ENCODE measurements at regions not wholly inside any gene's neighbourhood (a gene's known extent, or its start where the extent isn't known, plus 50 kb on each side); places are given as distances from the start of the nearest gene placed in this dataset.

DNA sequence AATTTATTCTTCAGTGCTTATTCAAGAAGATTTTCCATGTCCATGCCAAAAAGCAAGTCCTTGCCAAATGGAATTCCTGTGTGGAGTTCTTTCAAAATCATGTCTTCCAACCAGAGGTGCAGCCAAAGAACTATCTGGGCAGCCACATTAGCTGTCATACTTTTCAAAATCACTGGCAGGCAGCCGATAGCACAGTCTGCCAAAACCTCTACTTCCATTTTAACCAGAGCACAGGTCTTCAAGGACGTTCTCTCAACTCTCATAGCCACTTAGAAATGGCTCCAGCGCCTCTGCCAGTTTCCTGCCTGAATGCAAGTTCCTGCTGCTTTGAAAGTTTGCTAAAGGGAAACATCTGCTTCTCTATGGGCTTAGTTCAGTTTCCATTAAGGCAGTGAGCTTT, 975.7 kb upstream of the ADGRL4 start:
- Histone ChIP-seq H3K4me3 (ENCODE audit: insufficient read length, low read depth) (no peak overlapping the region), H3K9ac (ENCODE audit: insufficient read length, low read depth) (no peak overlapping the region), H3K36me3 (ENCODE audit: insufficient read depth, insufficient read length, low read length) (no peaks in the 10 kb centered on the region), H3K9me3 (ENCODE audit: insufficient read depth, low read length) (no peaks in the 10 kb centered on the region), H3K27me3 (ENCODE audit: insufficient read depth, insufficient read length) (no peaks in the 10 kb centered on the region), H3K4me1 (ENCODE audit: insufficient read depth, insufficient read length) (no peaks in the 10 kb centered on the region)
- TF ChIP-seq ZNF274 (IDR thresholded peaks at IDR 0.05; ENCODE audit: low read depth, low read length): no peak
- no peak for TF ChIP-seq YY1 (IDR thresholded peaks at IDR 0.05; ENCODE audit: insufficient read depth, insufficient read length)
- TF ChIP-seq SUZ12 (IDR thresholded peaks at IDR 0.05; ENCODE audit: extremely low read depth, insufficient read depth, insufficient read length): no peak
- no peak for DNase-seq (ENCODE audit: low read depth, low spot score)

DNA sequence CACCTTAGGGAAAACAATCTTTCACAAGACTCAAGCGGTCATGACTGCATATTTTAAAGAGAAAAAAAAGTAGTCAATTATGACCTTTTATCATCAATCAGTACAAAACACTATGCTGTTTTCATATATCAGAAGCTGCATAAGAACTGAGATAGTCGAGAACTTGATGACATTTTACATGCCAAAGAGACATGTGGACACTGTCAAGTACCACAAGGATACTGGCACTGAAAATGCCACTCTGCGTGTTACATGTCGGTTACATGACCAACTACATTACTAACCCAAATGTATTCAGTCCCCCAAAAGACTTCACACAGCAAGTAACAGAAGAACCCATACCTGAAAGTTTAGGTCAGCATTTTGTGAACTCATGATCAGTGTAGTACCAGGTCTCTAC, 975.0 kb upstream of the ADGRL4 start:
- Histone ChIP-seq H3K36me3 (ENCODE audit: insufficient read depth, insufficient read length, low read length) (no peaks in the 10 kb centered on the region), H3K4me3 (ENCODE audit: insufficient read length, low read depth) (no peak overlapping the region), H3K9me3 (ENCODE audit: insufficient read depth, low read length) (no peaks in the 10 kb centered on the region), H3K9ac (ENCODE audit: insufficient read length, low read depth) (no peak overlapping the region), H3K4me1 (ENCODE audit: insufficient read depth, insufficient read length) (no peaks in the 10 kb centered on the region), H3K27me3 (ENCODE audit: insufficient read depth, insufficient read length) (no peaks in the 10 kb centered on the region)
- TF ChIP-seq SUZ12 (IDR thresholded peaks at IDR 0.05; ENCODE audit: extremely low read depth, insufficient read depth, insufficient read length) (no peak), YY1 (IDR thresholded peaks at IDR 0.05; ENCODE audit: insufficient read depth, insufficient read length) (no peak), ZNF274 (IDR thresholded peaks at IDR 0.05; ENCODE audit: low read depth, low read length) (no peak)
- no peak for DNase-seq (ENCODE audit: low read depth, low spot score)

DNA sequence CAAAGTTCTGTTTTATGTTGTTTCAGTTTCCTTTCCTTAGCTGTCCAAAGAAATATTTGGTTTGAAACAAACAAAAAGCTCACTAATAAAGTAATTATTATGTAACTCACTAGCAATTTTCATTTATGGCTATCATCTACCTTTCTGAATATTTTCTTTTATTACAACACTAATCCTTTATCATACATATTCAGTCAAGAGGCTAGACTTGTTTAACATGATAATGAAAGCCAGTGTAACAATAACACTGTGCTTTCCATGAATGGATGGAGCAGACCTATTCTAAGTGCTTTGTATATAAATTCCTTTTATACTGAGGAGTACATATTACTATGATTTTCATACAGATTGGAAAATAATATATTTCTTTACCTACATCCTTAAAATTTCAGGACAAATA, 972.8 kb upstream of the ADGRL4 start:
- DNase-seq (ENCODE audit: low read depth, low spot score): no peak
- Histone ChIP-seq H3K4me3 (ENCODE audit: insufficient read length, low read depth) (no peak overlapping the region), H3K9ac (ENCODE audit: insufficient read length, low read depth) (no peak overlapping the region), H3K36me3 (ENCODE audit: insufficient read depth, insufficient read length, low read length) (no peaks in the 10 kb centered on the region), H3K9me3 (ENCODE audit: insufficient read depth, low read length) (no peaks in the 10 kb centered on the region), H3K27me3 (ENCODE audit: insufficient read depth, insufficient read length) (no peaks in the 10 kb centered on the region), H3K4me1 (ENCODE audit: insufficient read depth, insufficient read length) (no peaks in the 10 kb centered on the region)
- TF ChIP-seq ZNF274 (IDR thresholded peaks at IDR 0.05; ENCODE audit: low read depth, low read length): no peak
- no peak for TF ChIP-seq SUZ12 (IDR thresholded peaks at IDR 0.05; ENCODE audit: extremely low read depth, insufficient read depth, insufficient read length)
- no peak for TF ChIP-seq YY1 (IDR thresholded peaks at IDR 0.05; ENCODE audit: insufficient read depth, insufficient read length)

DNA sequence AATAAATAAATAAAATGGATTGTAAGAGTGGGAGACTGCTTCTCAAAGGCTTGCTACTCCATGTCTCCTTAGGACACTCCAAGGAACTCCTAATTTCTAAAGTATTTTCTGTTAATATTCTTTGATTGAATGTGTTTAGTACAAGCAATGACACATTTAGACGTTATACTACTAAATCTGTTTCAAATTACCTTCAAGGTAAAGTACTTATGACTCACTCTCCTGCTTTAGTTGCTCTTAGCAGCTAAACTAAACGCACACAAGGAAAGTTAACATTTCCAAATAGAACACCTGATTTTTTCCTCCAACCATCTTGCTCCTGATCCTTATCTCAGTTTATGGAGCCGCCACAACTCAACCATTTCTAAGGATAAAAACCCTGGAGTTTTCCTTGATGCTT, 969.8 kb upstream of the ADGRL4 start:
- Histone ChIP-seq H3K9me3 (ENCODE audit: insufficient read depth, low read length) (no peaks in the 10 kb centered on the region), H3K9ac (ENCODE audit: insufficient read length, low read depth) (no peak overlapping the region), H3K4me3 (ENCODE audit: insufficient read length, low read depth) (no peak overlapping the region), H3K27me3 (ENCODE audit: insufficient read depth, insufficient read length) (no peaks in the 10 kb centered on the region), H3K36me3 (ENCODE audit: insufficient read depth, insufficient read length, low read length) (no peaks in the 10 kb centered on the region), H3K4me1 (ENCODE audit: insufficient read depth, insufficient read length) (no peaks in the 10 kb centered on the region)
- no peak for TF ChIP-seq SUZ12 (IDR thresholded peaks at IDR 0.05; ENCODE audit: extremely low read depth, insufficient read depth, insufficient read length)
- no peak for TF ChIP-seq ZNF274 (IDR thresholded peaks at IDR 0.05; ENCODE audit: low read depth, low read length)
- no peak for TF ChIP-seq YY1 (IDR thresholded peaks at IDR 0.05; ENCODE audit: insufficient read depth, insufficient read length)
- no peak for DNase-seq (ENCODE audit: low read depth, low spot score)

DNA sequence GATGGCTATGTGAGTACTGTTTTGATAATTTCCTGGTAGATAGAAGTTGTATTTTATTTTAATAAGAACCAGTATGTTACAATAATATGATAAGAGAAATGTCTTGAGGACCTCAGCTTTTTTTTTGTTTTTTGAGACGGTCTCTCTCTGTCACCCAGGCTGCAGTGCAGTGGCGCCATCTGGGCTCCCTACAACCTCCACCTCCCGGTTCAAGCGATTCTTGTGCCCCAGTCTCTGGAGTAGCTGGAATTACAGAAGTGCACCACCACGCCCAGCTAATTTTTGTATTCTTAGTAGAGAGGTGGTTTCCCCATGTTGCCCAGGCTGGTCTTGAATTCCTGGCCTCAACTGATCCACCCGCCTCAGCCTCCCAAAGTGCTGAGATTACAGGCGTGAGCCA, 968.1 kb upstream of the ADGRL4 start:
- Histone ChIP-seq H3K9me3 (ENCODE audit: insufficient read depth, low read length) (no peaks in the 10 kb centered on the region), H3K36me3 (ENCODE audit: insufficient read depth, insufficient read length, low read length) (no peaks in the 10 kb centered on the region), H3K4me1 (ENCODE audit: insufficient read depth, insufficient read length) (no peaks in the 10 kb centered on the region), H3K9ac (ENCODE audit: insufficient read length, low read depth) (no peak overlapping the region), H3K27me3 (ENCODE audit: insufficient read depth, insufficient read length) (no peaks in the 10 kb centered on the region), H3K4me3 (ENCODE audit: insufficient read length, low read depth) (no peak overlapping the region)
- TF ChIP-seq YY1 (IDR thresholded peaks at IDR 0.05; ENCODE audit: insufficient read depth, insufficient read length): no peak
- no peak for TF ChIP-seq SUZ12 (IDR thresholded peaks at IDR 0.05; ENCODE audit: extremely low read depth, insufficient read depth, insufficient read length)
- no peak for TF ChIP-seq ZNF274 (IDR thresholded peaks at IDR 0.05; ENCODE audit: low read depth, low read length)
- DNase-seq (ENCODE audit: low read depth, low spot score): no peak

DNA sequence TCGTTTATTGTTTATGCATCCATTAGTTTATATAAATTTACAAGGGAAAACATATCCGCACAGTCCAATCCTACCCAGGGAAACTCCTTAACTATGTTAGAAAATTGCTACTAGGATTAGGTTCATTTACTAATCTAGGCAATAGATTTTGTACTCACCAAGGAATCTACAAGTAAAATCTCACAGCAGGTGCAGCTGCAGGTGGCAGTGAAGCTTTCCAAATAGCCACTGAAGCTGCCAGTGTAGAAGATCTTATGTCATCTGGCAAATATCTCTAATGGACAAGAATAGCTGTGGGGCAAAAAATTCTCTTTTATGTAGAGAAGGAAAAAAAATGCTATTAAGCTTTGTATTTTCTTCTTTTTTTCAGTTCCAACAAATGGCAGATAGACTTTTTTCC, 963.4 kb upstream of the ADGRL4 start:
- H3K9ac ChIP-seq (ENCODE audit: insufficient read length, low read depth): no peak overlapping the region
- no peaks in the 10 kb centered on the region for H3K36me3 ChIP-seq (ENCODE audit: insufficient read depth, insufficient read length, low read length)
- no peaks in the 10 kb centered on the region for H3K4me1 ChIP-seq (ENCODE audit: insufficient read depth, insufficient read length)
- TF ChIP-seq YY1 (IDR thresholded peaks at IDR 0.05; ENCODE audit: insufficient read depth, insufficient read length): no peak
- no peaks in the 10 kb centered on the region for H3K27me3 ChIP-seq (ENCODE audit: insufficient read depth, insufficient read length)
- no peaks in the 10 kb centered on the region for H3K9me3 ChIP-seq (ENCODE audit: insufficient read depth, low read length)
- no peak overlapping the region for H3K4me3 ChIP-seq (ENCODE audit: insufficient read length, low read depth)
- no peak for DNase-seq (ENCODE audit: low read depth, low spot score)

DNA sequence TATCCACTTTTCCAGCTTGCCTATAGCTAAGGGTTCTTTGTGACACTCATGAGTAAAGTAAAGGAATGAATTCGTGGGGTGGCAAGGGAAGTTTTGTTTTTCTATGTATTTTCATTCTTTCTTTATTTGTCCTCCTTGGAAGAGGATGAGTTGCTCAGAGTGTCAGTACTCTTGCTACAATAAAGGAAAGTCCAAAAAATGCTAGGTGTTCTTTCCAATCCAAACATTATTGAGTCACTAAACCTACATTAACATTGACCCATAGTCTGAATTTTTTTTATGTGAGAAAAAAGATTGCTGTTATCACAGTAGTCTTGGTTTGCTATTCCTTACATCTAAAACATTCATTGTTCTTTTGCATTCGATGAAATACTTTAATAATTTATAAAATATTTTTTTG, 959.9 kb upstream of the ADGRL4 start:
- no peak for TF ChIP-seq SUZ12 (IDR thresholded peaks at IDR 0.05; ENCODE audit: extremely low read depth, insufficient read depth, insufficient read length)
- no peak for TF ChIP-seq YY1 (IDR thresholded peaks at IDR 0.05; ENCODE audit: insufficient read depth, insufficient read length)
- TF ChIP-seq ZNF274 (IDR thresholded peaks at IDR 0.05; ENCODE audit: low read depth, low read length): no peak
- H3K36me3 ChIP-seq (ENCODE audit: insufficient read depth, insufficient read length, low read length): no peaks in the 10 kb centered on the region
- no peaks in the 10 kb centered on the region for H3K9me3 ChIP-seq (ENCODE audit: insufficient read depth, low read length)
- no peak overlapping the region for H3K4me3 ChIP-seq (ENCODE audit: insufficient read length, low read depth)
- no peak overlapping the region for H3K9ac ChIP-seq (ENCODE audit: insufficient read length, low read depth)
- H3K4me1 ChIP-seq (ENCODE audit: insufficient read depth, insufficient read length): no peaks in the 10 kb centered on the region
- no peak for DNase-seq (ENCODE audit: low read depth, low spot score)
- H3K27me3 ChIP-seq (ENCODE audit: insufficient read depth, insufficient read length): no peaks in the 10 kb centered on the region

DNA sequence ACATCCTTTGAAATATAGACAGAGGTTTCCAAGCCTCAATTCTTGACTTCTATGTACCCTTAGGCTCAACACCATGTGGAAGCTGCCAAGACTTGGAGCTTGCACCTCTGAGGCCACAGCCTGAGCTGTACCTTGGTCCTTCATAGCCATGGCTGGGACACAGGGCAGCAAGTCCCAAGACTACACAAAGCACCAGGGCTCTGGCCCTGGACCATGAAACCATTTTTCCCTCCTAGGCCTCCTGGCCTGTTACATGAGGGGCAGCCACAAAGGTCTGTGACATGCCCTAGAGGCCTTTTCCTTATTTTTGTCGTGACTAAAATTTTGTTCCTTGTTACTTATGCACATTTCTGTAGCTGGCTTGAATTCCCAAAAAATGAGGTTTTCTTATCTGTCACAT, 953.1 kb upstream of the ADGRL4 start:
- no peak for DNase-seq (ENCODE audit: low read depth, low spot score)
- Histone ChIP-seq H3K9me3 (ENCODE audit: insufficient read depth, low read length) (peaks cover 16% of the 10 kb centered on the region), H3K27me3 (ENCODE audit: insufficient read depth, insufficient read length) (no peaks in the 10 kb centered on the region), H3K4me1 (ENCODE audit: insufficient read depth, insufficient read length) (no peaks in the 10 kb centered on the region), H3K4me3 (ENCODE audit: insufficient read length, low read depth) (no peak overlapping the region), H3K9ac (ENCODE audit: insufficient read length, low read depth) (no peak overlapping the region), H3K36me3 (ENCODE audit: insufficient read depth, insufficient read length, low read length) (no peaks in the 10 kb centered on the region)
- TF ChIP-seq YY1 (IDR thresholded peaks at IDR 0.05; ENCODE audit: insufficient read depth, insufficient read length) (no peak), SUZ12 (IDR thresholded peaks at IDR 0.05; ENCODE audit: extremely low read depth, insufficient read depth, insufficient read length) (no peak), ZNF274 (IDR thresholded peaks at IDR 0.05; ENCODE audit: low read depth, low read length) (no peak)
